GM11168 (cell line): ENCODE measurements at regions not wholly inside any gene's neighbourhood (a gene's known extent, or its start where the extent isn't known, plus 50 kb on each side); places are given as distances from the start of the nearest gene placed in this dataset.
"Not testable (repeated sequence)": the region's sequence is repeated elsewhere in the genome, so short reads cannot be mapped to it uniquely, and the experiment has no call there.

Source experiments
- in situ Hi-C: fragments of 300-500 bp; cut with MboI; formaldehyde crosslinking; loops from one replicate; pipeline ENCODE4 v1.12.0; 2022; ENCODE audit warnings: low sequenced_read_pairs; ENCODE audit not compliant: unreplicated experiment

DNA sequence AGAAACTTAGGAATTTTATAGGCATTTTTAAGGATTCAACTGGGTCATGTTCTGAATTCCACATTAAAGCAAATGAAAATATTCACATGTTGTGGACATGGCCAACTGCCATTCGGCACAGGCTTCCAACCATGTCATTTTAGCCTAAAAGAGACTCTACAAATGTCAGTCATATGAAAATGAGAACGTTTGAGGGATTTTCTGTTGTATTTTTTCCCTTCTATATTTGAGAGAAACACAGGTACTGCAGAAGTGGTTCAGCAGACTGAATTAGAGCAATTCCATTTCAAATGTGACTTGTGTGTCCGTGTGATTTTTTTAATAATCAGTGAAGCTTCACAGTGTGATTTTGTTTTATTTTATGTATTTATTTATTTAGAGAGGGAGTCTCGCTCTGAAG, 124.3 kb downstream of the TP53TG3F start:
- in situ Hi-C loops = not testable (repeated sequence)

DNA sequence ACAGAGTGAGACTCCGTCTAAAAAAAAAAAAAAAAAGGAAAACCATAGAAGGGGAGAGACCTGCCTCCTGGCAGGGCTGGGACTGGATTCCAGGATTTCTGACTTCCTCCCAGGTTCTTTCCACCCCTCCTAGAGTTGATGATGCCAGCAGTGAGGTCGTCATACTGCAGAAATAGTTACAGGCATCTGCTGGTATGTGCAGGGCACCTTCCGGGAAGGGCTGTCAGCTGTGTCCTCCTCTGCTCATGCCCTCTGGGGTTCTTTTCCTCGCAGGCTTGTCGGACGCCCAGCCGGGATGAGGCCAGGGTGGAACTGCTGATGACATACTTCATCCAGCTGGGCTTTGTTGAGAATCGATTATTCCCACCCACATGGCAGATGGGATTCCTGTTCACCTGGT, 129.2 kb downstream of the TP53TG3F start:
- in situ Hi-C loops = not testable (repeated sequence)

DNA sequence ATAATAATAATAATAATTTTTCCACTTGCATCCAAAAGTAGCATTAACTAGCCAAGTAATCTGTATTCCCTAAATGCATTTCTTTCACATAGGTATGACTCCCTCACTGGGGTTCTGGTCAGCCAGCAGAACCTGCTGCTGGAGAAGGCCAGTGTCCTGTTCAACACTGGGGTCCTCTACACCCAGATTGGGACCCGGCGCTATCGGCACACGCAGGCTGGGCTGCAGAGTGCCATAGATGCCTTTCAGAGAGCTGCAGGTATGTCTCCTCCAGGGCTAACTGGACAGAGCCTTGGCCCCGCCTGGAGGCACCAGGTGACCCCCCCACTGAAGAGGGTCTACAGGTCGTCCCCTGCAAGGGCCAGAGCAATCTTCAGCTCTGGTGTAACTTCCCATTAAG, 133.9 kb downstream of the TP53TG3F start:
- in situ Hi-C loops = not testable (repeated sequence)

DNA sequence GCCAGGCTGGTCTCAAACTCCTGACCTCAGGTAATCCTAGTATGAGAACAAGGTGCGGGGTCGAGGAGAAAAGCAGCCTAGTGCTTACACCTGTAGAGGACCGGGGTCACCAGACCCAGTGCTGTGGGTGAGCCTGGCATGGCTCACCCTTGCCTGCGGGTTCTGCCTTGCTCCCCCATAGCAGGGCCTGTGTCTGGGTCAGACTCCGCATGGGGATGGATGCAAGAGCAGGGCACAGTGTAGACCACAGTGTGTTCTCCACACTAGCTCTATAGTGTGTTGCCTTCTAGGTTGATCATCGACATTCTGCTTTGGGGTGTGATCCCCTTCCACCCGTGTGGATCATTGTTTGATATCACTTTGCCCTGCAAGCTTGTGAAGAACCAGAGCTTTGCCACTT, 135.7 kb downstream of the TP53TG3F start:
- in situ Hi-C loops = not testable (repeated sequence)

DNA sequence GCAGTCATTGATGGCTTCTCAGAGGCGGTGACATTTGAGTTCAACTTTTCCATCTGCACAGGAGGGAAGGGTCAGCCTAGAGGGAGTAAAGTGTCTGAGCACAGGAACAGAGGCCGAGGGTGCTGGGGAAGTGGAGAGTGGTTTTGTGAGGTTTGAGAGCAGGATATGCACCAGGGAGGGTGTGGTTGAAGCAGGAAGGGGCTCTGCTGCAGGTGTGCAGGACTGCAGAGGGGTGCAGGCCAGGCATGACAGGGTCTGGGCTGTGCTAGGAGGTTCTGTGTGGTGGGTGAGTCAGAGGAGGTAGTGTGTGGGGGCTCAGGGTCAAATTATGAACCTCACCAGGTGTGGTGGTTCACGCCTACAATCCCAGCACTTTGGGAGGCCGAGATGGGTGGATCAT, 141.6 kb downstream of the TP53TG3F start:
- in situ Hi-C loops = not testable (repeated sequence)

DNA sequence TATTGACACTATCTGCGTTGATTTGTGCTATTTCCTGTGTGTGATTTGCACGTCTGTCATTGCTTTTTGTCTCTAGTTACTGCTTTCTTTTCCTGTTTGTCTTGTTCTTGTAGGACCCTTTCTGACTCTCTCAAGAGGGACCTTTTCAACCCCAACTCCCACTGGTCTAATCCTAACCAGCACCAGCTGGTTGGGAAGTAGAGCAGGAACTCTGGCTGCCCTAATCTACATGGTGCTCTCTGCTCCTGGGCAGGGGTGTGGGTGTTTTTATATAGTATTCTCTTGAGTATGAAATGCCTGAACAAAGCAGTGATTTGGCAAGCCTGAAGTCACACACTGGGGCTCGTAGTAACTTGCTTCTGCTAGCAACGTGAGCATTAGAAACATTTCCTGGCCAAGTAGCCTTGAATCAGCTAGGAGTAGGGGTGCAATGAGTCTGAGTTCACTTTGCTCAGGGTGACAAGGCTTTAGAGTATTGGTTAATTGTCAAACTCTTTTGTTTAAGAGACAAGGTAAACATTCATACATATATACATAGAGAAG, 164.2 kb downstream of the TP53TG3F start:
- in situ Hi-C loops = not testable (repeated sequence)

DNA sequence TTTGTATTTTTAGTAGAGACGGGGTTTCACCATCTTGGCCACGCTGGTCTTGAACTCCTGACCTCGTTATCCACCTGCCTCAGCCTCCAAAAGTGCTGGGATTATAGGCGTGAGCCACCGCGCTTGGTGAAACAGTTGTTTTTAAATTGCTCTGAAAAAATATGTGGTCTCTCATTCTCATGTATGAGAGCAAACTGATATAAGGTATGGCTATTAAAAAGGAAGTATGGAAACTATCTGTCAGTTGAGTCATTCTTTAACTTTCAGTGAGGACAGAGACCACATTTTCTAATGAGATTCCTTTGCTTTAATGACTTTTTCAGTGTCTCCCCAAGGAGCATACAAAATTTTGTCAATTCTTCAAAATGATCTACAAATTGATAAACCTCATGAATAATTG, 169.5 kb downstream of the TP53TG3F start:
- in situ Hi-C loops = not testable (repeated sequence)

DNA sequence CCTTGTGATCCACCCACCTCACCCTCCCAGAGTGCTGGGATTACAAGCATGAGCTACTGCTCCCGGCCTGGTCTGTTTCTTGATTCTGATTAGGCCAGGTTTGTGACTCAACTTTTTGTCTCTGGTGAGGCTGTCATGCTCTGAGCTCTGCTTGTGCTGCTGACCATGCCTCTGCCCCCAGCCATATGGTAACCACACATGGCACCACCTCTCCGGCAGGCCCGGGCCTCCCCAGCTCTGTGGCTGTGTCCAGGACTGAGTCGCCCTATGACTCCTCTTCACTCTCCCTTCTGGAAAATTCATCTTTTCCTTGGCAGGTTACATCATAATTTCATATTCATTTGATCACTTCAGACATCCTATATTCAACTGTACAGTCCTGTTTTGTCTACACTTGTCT, 172.3 kb downstream of the TP53TG3F start:
- in situ Hi-C loops = not testable (repeated sequence)

DNA sequence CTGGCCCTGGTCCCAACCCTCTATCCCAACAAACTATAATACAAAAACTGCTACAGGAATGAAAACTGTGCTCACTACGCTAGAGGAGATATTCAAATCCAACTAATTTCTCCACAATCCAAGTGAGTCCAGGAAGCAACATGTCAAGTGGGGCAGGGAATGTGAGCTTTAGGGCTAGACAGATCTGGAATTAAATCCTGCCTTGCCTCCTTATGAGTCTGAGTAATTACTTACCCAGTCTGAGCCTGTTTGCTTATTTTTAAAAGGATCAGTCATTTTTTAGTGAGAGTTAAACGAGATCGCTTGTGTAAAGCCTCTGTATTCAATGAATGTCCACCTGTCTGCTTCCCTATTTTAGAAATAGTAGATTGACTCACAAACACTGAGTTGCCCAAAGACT, 174.6 kb downstream of the TP53TG3F start:
- in situ Hi-C loops = not testable (repeated sequence)

DNA sequence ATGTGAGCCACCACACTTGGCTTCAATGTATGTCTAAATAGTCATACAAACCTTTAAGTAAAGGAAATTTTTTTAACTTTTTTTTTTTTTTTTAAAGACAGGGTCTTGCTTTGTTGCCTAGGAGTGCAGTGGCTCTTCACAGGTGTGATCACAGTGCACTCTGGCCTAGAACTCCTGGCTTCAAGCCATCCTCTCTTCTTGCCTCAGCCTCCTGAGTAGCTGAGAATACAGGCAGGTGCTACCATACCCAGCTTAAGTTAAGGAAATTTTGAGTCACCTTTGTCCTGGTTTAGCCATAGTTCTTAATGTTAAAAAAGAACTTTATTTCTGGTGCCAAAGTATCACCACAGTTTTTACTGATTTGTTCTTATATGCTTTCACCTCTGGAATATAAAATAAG, 177.3 kb downstream of the TP53TG3F start:
- in situ Hi-C loops = not testable (repeated sequence)

DNA sequence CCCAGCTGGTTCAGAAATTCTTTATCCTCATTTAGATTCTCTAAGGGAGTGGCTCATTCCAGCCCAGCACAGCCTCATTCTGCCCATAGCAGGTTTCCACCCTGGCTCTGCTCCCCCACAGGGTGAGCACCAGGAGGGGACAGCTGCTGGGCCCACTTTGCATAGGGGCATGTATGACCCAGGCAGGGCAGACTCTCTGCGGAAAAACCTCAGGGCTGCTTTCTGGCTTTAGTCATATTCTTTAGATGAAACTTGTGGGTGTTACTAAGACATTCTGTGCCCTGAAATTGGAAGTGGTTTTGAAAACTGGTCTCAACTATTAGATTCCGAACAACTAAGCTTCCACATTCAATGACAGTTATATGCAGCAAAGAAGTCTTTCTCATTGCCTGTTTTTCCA, 183.9 kb downstream of the TP53TG3F start:
- in situ Hi-C loops = not testable (repeated sequence)

DNA sequence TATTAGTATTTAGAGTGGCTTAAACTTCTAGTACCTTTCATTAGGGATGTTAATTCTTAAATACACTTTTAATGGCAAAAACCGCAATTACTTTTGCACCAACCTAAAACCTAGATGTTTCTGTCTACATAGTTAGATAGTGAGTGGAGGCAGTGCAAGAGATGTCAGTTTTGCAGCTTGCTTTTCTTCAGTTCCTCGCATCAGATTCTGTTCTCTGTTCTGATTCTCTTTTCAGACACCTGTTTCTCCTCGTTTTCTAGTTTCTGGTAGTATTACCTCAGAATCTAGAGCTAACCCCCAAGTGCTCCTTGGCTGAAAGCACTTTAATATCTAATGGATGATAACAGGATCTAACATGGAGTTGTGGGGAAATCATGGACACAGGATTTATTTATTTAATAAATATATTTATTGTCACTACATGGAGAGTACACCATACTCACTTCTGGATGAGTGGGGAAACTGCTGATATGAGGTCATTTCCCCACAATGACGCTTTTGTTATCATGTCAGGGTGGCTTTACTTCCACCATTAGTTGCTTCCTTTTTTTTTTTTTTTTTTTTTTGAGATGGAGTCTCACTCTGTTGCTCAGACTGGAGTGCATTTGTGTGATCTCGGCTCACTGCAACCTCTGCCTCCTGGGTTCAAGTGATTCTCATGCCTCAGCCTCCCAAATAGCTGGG, 184.4 kb downstream of the TP53TG3F start:
- in situ Hi-C loops = not testable (repeated sequence)

DNA sequence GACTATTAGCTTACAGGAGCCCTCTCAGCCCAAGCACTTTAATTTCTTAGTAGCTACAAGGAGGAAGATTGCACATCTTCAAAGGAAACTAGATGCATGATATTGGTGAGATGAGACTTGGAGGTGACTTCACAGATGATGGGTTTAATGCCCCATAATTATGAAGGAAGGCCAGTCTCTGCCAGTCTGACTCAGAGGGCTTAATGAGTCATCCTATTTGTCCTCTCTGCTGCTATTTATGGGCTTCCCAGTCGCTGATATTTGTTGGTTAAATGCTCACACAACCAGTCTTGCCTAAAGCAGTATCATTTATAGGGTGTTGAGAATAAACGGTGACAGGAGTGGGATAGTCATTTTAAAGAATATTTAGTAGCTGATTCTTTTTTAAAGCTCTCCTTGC, 187.0 kb downstream of the TP53TG3F start:
- in situ Hi-C loops = not testable (repeated sequence)

DNA sequence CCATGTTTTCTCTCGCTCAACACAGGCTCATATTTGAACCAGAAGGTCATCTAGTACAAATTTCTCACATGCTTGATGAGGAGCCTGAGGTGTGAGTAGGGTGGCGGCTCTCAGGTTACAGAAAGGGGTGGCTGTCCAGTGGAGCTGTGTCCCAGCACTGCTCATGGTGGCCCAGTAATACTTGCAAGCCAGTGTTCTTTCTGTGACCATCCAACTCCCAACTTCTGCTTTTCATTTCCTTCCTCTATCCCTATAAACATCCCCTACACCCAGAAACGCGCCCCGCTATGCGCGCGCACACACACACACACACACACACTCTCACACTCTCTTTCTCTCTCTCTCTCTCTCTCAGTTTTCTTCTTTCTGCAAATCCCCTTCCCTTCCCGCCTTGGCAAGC, 196.3 kb downstream of the TP53TG3F start:
- in situ Hi-C loops = not testable (repeated sequence)

DNA sequence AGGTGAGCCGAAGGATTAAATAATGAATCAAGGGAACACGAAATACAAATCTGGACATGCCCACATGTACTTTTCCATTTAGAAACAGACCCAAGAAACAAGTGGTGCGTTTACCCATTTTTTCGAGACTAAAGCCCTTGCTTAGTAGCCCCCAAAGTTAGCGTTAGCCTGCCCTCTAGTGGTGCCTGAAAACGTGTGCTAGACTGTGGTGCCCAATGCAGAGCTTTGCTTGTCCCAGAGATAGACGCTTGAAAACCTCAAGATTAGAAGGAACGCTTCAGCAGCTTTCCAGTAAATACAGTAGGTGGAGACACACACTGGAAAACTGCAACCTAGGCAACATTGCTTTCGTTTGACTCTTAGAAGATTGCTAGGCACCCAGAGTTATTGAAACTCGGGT, 197.0 kb downstream of the TP53TG3F start:
- in situ Hi-C loops = not testable (repeated sequence)

DNA sequence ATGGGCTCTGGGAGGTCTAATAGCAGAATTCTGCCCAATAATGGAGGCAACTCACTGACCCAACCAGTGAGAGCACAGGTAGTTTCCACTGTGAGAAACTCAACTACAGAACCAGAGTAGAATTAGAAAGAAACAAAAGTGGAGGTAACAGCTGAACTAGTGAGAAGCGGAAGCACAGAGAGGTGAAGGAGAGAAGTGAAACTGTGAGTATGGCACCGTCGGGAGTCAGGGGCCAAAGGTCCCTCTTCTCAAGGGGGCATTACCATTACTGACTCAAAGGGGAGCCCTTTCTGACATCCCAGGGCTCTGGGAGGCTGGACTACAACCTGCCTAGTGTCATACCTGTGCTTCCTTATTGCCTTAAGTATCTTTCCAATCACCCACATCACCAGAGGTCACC, 198.3 kb downstream of the TP53TG3F start:
- in situ Hi-C loops = not testable (repeated sequence)

DNA sequence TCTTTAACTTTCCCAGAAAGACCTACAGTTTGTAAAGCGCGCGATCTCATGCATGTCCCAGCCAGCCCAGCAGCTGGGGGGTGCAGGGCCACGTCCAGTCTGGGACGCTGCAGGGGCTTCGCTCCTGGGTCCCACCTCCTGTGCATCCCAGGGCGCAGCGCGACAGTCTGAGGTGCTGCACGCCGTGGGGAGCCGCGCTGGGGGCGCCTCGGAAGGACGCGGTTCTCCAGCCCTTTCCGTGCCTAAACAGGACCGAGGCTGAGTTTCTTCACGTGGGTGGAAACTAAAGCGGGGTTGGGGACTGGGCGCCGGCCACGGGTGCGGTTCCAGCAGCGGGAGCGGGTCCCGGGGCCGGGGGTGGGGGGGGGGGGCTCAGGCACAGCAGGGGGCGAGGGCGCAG, 221.4 kb downstream of the TP53TG3F start:
- in situ Hi-C loops = not testable (repeated sequence)

DNA sequence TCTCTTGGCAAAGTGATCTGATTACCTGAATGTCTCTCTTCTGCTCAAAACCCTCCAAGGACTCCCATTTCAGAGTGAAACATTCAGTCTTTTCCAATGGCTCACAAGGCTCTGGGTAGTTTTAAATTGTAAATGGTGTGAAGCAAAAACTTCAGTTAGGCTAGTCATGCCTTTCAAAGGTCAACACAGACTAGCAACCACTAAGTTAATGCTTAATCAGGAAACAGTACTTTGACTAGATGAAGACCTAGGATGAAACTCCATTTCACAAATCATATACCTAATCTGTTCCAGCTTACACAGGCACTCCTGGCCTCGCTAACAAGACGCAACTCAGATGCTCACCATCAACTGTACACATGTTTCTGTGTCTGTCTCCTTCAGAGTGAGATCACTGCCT, 240.9 kb downstream of the TP53TG3F start:
- in situ Hi-C loops = not testable (repeated sequence)

DNA sequence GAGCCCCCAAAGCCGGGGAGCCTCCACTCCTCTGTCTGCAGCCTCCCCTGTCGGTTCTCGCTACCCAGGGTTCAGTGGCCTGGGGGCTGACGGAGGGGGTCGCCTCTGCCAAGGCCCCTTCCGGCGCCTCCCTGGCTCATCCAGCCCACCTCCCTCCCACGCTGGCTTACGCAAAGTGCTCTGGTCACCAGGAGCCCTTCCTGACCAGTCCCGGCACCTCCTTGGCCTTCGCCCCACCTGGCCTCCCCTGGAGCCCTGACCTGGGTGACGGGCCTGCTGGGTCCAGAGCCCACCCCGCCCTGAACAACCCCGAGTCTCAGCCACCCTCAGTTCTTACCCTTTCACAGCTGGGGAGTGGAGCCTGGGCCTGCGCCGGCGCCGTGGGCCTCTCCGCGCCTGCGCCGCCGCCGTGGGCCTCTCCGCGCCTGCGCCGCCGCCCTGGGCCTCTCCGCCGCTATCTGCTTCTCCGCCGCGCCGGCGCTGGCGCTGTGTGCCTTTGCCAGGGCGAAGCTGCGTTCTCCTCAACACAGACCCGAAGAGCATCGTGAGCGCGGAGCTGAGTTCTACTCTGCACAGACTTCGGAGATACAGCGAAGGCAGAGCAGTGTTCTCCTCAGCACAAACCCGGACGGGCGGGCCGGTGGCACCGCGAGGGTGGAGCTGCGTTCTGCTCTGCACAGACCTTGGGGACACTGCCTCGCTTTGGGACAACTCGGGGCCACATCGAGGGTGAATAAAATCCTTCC, 247.6 kb downstream of the TP53TG3F start:
- in situ Hi-C loops = not testable (repeated sequence)

DNA sequence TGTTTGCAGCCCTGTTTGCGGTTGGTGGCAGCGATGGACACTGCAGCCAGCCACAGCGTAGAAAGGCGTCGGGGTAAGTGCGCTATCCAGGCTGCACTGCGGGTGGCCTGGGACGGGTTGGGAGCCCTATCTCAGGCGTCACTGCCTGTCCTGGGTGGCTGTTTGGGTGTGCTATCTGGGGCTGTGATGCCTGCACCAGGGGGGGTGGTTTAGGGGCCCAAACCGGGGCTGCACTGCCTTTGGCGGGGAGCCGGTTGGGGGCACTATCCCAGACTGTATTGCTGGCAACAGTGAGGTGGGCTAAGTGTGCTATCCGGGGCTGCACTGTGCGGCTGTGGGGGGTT, 248.2 kb downstream of the TP53TG3F start:
- in situ Hi-C loops = not testable (repeated sequence)

DNA sequence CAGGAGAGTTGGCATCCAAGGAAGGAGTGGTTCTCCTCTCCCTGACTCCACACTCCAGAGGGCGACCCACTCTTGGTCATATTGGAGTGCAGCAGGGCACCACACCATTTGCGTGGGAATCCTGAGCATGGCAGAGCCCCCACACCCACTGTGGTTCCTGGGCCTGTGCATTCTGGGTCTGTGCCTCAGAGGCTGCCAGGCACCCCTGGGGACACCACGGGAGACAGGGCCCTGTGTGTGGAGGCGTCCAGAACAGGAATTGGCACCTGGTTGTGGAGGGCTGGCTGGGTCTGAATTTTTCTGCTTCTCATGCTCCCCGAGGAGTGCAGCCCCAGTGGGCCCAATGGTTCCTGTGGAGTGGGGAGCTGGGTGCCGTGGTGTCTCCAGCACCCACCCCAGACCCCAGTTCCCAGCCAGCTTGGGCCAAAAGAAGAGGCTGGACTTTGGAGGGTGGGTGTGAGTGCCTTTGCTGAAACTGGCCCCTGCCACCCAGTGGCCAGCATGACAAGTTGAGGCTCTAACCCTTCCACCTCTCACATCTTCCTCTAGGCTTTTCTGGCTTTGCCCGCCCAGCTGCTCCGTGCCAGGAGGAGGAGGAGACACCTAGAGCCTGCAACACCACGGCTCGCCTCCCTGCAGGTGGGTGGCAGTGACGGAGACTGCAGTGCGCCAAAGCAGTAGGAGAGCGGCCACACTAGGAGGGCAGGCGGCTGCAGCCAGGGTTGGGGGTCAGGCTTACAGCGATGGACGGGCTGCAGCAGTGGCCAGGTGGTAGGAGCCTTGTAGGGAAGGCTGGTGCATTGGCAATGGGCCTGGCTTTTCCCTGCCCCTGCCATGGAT, 250.7 kb downstream of the TP53TG3F start:
- in situ Hi-C loops = not testable (repeated sequence)
